ENCODE measurements at regions not wholly inside any gene's neighbourhood (a gene's known extent, or its start where the extent isn't known, plus 50 kb on each side); places are given as distances from the start of the nearest gene placed in this dataset.
"Not testable (repeated sequence)": the region's sequence is repeated elsewhere in the genome, so short reads cannot be mapped to it uniquely, and the experiment has no call there.

GRCh38 chr14:89060191-89060590 is 235.7 kb downstream of the TTC8 start:
- DNase-seq (ENCODE audit: low spot score): no peak
- FAIRE-seq: no peak

GRCh38 chr14:89061696-89062095 is 237.2 kb downstream of the TTC8 start:
- DNase-seq (ENCODE audit: low spot score): no peak

GRCh38 chr14:89065879-89066278 is 241.4 kb downstream of the TTC8 start:
- FAIRE-seq: no peak

More at GRCh38 chr14:89061696-89062095, 237.2 kb downstream of the TTC8 start:
- FAIRE-seq: no peak

GRCh38 chr14:89067293-89067972 is 243.0 kb downstream of the TTC8 start:
- DNase-seq (ENCODE audit: low spot score) (no peak), FAIRE-seq (peak; percentile 13)

More at GRCh38 chr14:89065879-89066278, 241.4 kb downstream of the TTC8 start:
- no peak for DNase-seq (ENCODE audit: low spot score)

- FAIRE-seq: no peak
- DNase-seq (ENCODE audit: low spot score): no peak
Measured at GRCh38 chr14:89078021-89078795, 253.8 kb downstream of the TTC8 start.

- FAIRE-seq (no peak), DNase-seq (ENCODE audit: low spot score) (no peak)
Measured at GRCh38 chr14:89085231-89085731, 260.8 kb downstream of the TTC8 start.

GRCh38 chr14:89085737-89086382 is 261.4 kb downstream of the TTC8 start:
- FAIRE-seq (no peak), DNase-seq (ENCODE audit: low spot score) (no peak)

GRCh38 chr14:89088530-89088929 is 264.1 kb downstream of the TTC8 start:
- DNase-seq (ENCODE audit: low spot score) (no peak), FAIRE-seq (no peak)

GRCh38 chr14:89089330-89089729 is 264.9 kb downstream of the TTC8 start:
- no peak for DNase-seq (ENCODE audit: low spot score)
- FAIRE-seq: no peak

- FAIRE-seq (no peak), DNase-seq (ENCODE audit: low spot score) (no peak)
Measured at GRCh38 chr14:89091781-89092180, 267.3 kb downstream of the TTC8 start.

- DNase-seq (ENCODE audit: low spot score): no peak
- FAIRE-seq: no peak
Measured at GRCh38 chr14:89093083-89093730, 268.8 kb downstream of the TTC8 start.

GRCh38 chr14:89095036-89095435 is 270.6 kb downstream of the TTC8 start:
- FAIRE-seq (no peak), DNase-seq (ENCODE audit: low spot score) (no peak)

- FAIRE-seq (no peak), DNase-seq (ENCODE audit: low spot score) (no peak)
Measured at GRCh38 chr14:89096946-89097345, 272.5 kb downstream of the TTC8 start.

- no peak for DNase-seq (ENCODE audit: low spot score)
- no peak for FAIRE-seq
Measured at GRCh38 chr14:89098254-89098653, 273.8 kb downstream of the TTC8 start.

- not testable (repeated sequence) for FAIRE-seq; DNase-seq (ENCODE audit: low spot score)
Measured at GRCh38 chr14:89104171-89104817, 279.8 kb downstream of the TTC8 start.

- not testable (repeated sequence) for FAIRE-seq
Measured at GRCh38 chr14:89104861-89105260, 280.4 kb downstream of the TTC8 start.

More at GRCh38 chr14:89104861-89105260, 280.4 kb downstream of the TTC8 start:
- not testable (repeated sequence) for DNase-seq (ENCODE audit: low spot score)
